GM12873 (cell line): ENCODE measurements at regions not wholly inside any gene's neighbourhood (a gene's known extent, or its start where the extent isn't known, plus 50 kb on each side); places are given as distances from the start of the nearest gene placed in this dataset.

Source experiments
- TF ChIP-seq, protein P1 (sequence below): IDR thresholded peaks from 2 replicates; pipeline ENCODE4 v1.5.1; 2012; ENCODE audit warnings: low read depth, mild to moderate bottlenecking, moderate library complexity, low read length, control low read depth; ENCODE audit not compliant: insufficient read depth; ENCODE audit errors: missing control alignments

DNA sequence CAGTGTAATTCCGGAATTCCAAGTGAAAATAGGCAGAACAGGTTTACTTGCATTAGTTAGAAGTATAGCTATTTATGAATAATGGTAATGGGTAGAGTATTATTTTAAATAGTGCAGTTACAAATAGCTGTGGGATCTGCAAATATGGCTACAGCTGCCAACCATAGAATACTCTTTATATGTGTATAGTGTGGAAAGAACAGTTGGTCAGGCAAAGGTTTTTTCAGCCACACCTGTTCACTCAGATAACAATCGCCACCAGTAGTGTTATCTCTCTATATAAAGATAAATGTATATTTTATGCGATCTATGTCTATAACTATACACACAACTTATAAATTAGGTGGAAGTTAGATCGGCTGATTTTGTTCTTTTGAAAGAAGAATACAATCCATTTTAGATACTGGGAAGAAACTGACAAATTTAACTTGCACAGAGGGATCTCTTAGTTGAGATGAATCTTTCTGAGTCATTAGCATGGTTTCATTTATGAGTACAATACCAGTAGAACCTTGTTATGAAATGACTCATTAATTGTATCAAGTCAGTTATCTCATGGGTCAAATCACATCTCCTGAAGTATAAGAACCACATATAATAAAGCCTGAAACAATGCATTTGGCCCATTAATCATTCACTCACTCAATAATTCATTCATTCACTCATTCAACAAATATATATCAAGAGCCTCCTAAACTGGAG is 100.9 kb upstream of the NR3C2 start:
- TF ChIP-seq, protein P1, sequence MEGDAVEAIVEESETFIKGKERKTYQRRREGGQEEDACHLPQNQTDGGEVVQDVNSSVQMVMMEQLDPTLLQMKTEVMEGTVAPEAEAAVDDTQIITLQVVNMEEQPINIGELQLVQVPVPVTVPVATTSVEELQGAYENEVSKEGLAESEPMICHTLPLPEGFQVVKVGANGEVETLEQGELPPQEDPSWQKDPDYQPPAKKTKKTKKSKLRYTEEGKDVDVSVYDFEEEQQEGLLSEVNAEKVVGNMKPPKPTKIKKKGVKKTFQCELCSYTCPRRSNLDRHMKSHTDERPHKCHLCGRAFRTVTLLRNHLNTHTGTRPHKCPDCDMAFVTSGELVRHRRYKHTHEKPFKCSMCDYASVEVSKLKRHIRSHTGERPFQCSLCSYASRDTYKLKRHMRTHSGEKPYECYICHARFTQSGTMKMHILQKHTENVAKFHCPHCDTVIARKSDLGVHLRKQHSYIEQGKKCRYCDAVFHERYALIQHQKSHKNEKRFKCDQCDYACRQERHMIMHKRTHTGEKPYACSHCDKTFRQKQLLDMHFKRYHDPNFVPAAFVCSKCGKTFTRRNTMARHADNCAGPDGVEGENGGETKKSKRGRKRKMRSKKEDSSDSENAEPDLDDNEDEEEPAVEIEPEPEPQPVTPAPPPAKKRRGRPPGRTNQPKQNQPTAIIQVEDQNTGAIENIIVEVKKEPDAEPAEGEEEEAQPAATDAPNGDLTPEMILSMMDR: no peak

DNA sequence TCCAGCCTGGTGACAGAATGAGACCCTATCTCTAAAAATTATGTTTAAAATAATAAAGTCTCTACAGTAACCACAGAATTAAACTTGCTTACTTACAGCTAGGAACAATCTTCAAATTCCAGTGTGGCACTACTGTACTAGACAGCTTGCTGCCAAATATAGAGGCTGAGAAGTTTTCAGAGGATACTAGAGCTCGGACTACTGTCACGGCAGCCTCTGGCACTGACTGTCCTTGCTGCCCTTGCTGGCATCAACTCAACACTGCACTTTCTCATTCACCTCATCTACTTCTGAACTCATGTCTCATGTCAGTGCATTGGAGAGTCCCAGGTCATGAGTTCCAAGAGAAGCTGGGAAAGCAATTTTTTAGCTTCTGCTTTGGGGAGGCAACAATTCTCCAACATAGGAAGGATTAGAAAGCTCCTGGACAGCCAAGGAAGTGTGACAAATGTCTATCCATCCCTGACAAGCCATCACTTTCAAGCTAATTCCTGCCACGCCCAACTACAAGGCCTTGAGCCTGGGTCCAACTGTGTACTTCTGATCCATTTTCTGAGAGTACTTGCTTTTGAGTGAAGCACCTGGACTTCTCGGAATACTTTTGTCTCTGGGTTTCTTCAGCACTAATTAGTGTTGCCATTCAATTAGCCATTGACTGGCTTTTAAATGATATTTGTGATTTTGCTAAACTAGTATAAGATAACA is 98.6 kb upstream of the NR3C2 start:
- TF ChIP-seq, protein P1: no peak

DNA sequence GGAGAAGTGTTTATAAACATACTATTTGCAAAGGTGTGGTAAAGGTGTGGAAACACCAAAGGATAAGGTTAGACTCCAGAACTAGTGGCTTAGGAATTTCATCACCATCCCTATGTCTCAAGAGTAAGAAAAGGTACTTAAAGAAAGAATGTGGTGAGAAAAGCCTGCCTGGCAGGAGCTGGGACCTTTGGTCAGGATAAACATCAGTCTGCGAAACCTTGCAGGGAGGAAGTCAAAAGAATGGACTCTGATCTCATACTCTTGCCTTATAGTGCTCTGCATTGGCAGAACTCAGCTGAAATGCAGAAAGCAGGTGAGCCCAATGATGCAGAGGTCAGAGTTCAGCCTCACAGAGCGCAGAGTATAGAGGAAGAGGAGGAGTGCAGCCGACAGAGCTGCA is 97.2 kb upstream of the NR3C2 start:
- TF ChIP-seq, protein P1: no peak

DNA sequence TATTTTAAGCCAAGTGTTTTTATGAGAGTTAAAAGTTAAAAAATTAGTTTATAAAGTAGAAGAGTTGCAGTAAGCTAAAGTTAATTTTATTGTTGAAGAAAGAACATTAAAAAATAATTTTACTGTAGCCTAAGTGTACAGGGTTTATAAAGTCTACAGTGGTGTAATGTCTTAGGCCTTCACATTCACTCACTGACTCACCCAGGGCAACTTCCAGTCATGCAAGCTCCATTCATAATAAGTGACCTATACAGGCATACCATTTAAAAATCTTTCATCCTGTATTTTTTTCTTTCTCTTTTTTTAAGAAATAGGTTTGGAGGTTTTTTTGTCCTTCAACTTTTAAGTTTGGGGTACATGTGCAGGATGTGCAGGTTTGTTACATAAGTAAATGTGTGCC is 87.9 kb upstream of the NR3C2 start:
- TF ChIP-seq, protein P1: no peak

DNA sequence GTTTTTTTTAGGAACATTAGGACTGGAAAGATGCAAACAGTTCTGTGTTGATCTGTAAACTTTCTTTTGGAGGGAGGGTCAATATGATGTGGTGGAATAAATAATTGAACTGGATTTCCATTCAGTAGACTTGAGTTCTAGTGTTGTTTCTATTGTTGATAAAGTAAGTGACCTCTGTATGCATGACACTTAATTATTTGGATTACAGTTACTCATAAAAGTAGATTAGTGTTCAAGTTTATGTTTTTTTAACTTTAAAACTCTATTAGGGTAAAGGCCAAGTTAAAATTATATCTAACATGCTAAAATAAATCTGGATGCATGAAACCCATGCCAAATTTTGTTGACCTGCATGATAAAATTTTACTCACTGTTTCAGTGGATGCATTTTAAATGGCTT is 85.4 kb upstream of the NR3C2 start:
- TF ChIP-seq, protein P1: no peak

DNA sequence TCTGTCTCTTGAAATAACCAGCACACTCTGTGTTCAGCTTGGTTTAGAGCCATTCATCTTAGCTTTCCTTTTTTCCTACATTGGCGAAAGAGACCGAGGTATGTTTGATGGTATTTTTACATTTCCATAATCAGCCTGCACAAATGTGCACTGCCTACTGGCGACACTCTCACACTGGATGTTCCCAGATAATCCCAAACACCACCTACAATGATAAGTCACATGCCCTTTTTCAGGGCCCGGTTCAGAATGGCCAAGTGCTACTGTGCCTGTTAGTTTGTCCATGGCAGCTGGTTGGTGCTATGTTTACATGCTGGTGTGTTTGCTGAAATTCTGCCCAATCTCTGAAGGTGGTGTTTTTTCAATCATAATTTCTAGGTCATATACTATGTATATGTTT is 80.8 kb upstream of the NR3C2 start:
- TF ChIP-seq, protein P1: no peak

DNA sequence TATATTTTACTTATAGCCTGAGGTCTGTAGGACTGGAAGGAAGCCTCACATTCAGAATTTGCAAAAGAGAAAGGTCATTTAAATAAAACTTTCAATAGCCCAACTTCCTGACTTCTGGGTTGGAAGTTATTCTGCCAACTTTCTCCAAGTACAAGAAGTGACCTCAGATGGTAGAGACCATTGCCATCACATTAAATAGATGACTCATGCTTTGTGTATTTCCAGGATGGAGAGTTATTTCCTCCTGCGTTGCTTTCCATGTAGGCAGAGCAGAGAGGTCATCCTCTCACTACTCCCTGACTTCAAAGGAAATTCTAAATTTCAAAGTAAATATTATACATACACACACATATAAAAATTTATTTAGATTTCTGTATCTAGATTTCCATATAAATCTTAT is 73.0 kb upstream of the NR3C2 start:
- TF ChIP-seq, protein P1: no peak
